OCI-LY1 (cell line): ENCODE measurements at regions not wholly inside any gene's neighbourhood (a gene's known extent, or its start where the extent isn't known, plus 50 kb on each side); places are given as distances from the start of the nearest gene placed in this dataset.

Experiments
- H2AFZ ChIP-seq: fragments of 200-600 bp; sonication (generic), shearing (Covaris generic); 2 replicates; pipeline ENCODE4 v1.6.0; 2014; ENCODE audit warnings: antibody characterized with exemption, mild to moderate bottlenecking, low read length
- H3F3A ChIP-seq: fragments of 200-600 bp; sonication (generic), shearing (Covaris generic); 2 replicates; pipeline ENCODE4 v1.6.0; 2014; ENCODE audit warnings: mild to moderate bottlenecking, antibody characterized with exemption, low read length, moderate library complexity; ENCODE audit not compliant: insufficient read depth
- H3K27ac ChIP-seq: fragments of 200-600 bp; sonication (generic); 2 replicates; pipeline ENCODE4 v1.5.1; 2014; ENCODE audit warnings: low read length, mixed run types, mild to moderate bottlenecking, low read depth; ENCODE audit not compliant: poor library complexity, severe bottlenecking
- H3K27me3 ChIP-seq: fragments of 200-600 bp; sonication (generic); 2 replicates; pipeline ENCODE4 v1.6.0; 2014; ENCODE audit warnings: antibody characterized with exemption, mild to moderate bottlenecking, low read length, moderate library complexity; ENCODE audit not compliant: insufficient read depth
- H3K36me3 ChIP-seq: fragments of 200-600 bp; sonication (generic); 2 replicates; pipeline ENCODE4 v1.6.1; 2014; ENCODE audit warnings: mild to moderate bottlenecking, antibody characterized with exemption, low read length, moderate library complexity, mixed read lengths; ENCODE audit not compliant: insufficient read depth
- H3K4me1 ChIP-seq: fragments of 200-600 bp; sonication (generic); 2 replicates; pipeline ENCODE4 v1.5.1; 2014; ENCODE audit warnings: mild to moderate bottlenecking, low read length, moderate library complexity; ENCODE audit not compliant: insufficient read depth, severe bottlenecking
- H3K4me2 ChIP-seq: fragments of 200-600 bp; sonication (generic), shearing (Covaris generic); 2 replicates; pipeline ENCODE4 v1.6.1; 2014; ENCODE audit warnings: low read length
- H3K4me3 ChIP-seq: fragments of 200-600 bp; sonication (generic); 2 replicates; pipeline ENCODE4 v1.5.1; 2014; ENCODE audit warnings: low read length, low read depth, mild to moderate bottlenecking, mixed read lengths; ENCODE audit not compliant: poor library complexity, severe bottlenecking
- H3K79me2 ChIP-seq: fragments of 200-600 bp; shearing (Covaris generic); 2 replicates; pipeline ENCODE4 v1.6.1; 2016; ENCODE audit warnings: mixed run types, low read length, mixed read lengths; ENCODE audit not compliant: insufficient read depth
- H3K9ac ChIP-seq: fragments of 200-600 bp; sonication (generic), shearing (Covaris generic); 2 replicates; pipeline ENCODE4 v1.6.1; 2014; ENCODE audit warnings: mild to moderate bottlenecking, low read length, mixed read lengths
- H3K9me2 ChIP-seq: fragments of 200-600 bp; sonication (generic), shearing (Covaris generic); 2 replicates; pipeline ENCODE4 v1.6.1; 2014; ENCODE audit warnings: low read depth, mild to moderate bottlenecking, low read length, mixed read lengths
- H3K9me3 ChIP-seq: fragments of 200-600 bp; shearing (Covaris generic); 2 replicates; pipeline ENCODE4 v1.6.1; 2014; ENCODE audit warnings: low read length, mixed read lengths
- H4K20me1 ChIP-seq: fragments of 200-600 bp; sonication (generic), shearing (Covaris generic); 2 replicates; pipeline ENCODE4 v1.6.0; 2016; ENCODE audit warnings: mild to moderate bottlenecking, low read length; ENCODE audit not compliant: insufficient read depth
- CTCF ChIP-seq: fragments of 200-600 bp; sonication (generic), shearing (Covaris generic); IDR thresholded peaks from 2 replicates; pipeline ENCODE4 v1.5.1; 2017; ENCODE audit warnings: mild to moderate bottlenecking, antibody characterized with exemption, low read length, moderate library complexity, mixed read lengths
- EZH2 ChIP-seq: fragments of 200-600 bp; sonication (generic), shearing (Covaris generic); IDR thresholded peaks from 2 replicates; pipeline ENCODE4 v1.8.0; 2017; ENCODE audit warnings: borderline replicate concordance, mixed run types, mild to moderate bottlenecking, antibody characterized with exemption, low read length, moderate library complexity, mixed read lengths

- Histone ChIP-seq H3K9me2 (no peaks in the 10 kb centered on the region), H3K27me3 (no peaks in the 10 kb centered on the region; the same call in 1 of the 2 replicates), H3K27ac (no peak overlapping the region), H3K4me2 (no peak overlapping the region), H4K20me1 (no peaks in the 10 kb centered on the region), H3K4me3 (no peak overlapping the region), H3K4me1 (no peaks in the 10 kb centered on the region), H3K9me3 (no peaks in the 10 kb centered on the region), H3K79me2 (no peaks in the 10 kb centered on the region), H2AFZ (no peak overlapping the region), H3K9ac (no peak overlapping the region), H3F3A (no peaks in the 10 kb centered on the region), H3K36me3 (no peaks in the 10 kb centered on the region)
- TF ChIP-seq EZH2 (no peak), CTCF (no peak)
These were observed 108.3 kb downstream of the CTTN start for GRCh38 chr11:70506658-70506970.

GRCh38 chr11:70506986-70507385, 108.7 kb downstream of the CTTN start:
- Histone ChIP-seq H3K4me2 (no peak overlapping the region), H3K27me3 (no peaks in the 10 kb centered on the region; the same call in 1 of the 2 replicates), H2AFZ (no peak overlapping the region), H3K9ac (no peak overlapping the region), H3K4me3 (no peak overlapping the region), H3K4me1 (no peaks in the 10 kb centered on the region), H3K36me3 (no peaks in the 10 kb centered on the region), H3K27ac (no peak overlapping the region), H3K9me3 (peaks cover under 1% of the 10 kb centered on the region; the same call in 1 of the 2 replicates), H4K20me1 (no peaks in the 10 kb centered on the region), H3K79me2 (no peaks in the 10 kb centered on the region), H3F3A (no peaks in the 10 kb centered on the region), H3K9me2 (no peaks in the 10 kb centered on the region)
- TF ChIP-seq CTCF: no peak
- TF ChIP-seq EZH2: no peak

- Histone ChIP-seq H3K4me2 (no peak overlapping the region), H2AFZ (no peak overlapping the region), H3K36me3 (no peaks in the 10 kb centered on the region), H3K79me2 (no peaks in the 10 kb centered on the region), H3K9ac (no peak overlapping the region), H3K4me3 (no peak overlapping the region), H3K27ac (no peak overlapping the region), H4K20me1 (no peaks in the 10 kb centered on the region), H3K4me1 (no peaks in the 10 kb centered on the region), H3K9me2 (no peaks in the 10 kb centered on the region), H3F3A (no peaks in the 10 kb centered on the region), H3K27me3 (no peaks in the 10 kb centered on the region; the same call in 1 of the 2 replicates), H3K9me3 (peaks cover 7% of the 10 kb centered on the region)
- TF ChIP-seq EZH2 (no peak), CTCF (no peak)
These were observed 109.3 kb downstream of the CTTN start for GRCh38 chr11:70507466-70508230.
